DLD1 (cell line): ENCODE measurements at regions not wholly inside any gene's neighbourhood (a gene's known extent, or its start where the extent isn't known, plus 50 kb on each side); places are given as distances from the start of the nearest gene placed in this dataset.

Source experiments
- in situ Hi-C: cut with HindIII; loops from 2 replicates; pipeline ENCODE4 v1.10.0; 2017; ENCODE audit warnings: low sequenced_read_pairs

DNA sequence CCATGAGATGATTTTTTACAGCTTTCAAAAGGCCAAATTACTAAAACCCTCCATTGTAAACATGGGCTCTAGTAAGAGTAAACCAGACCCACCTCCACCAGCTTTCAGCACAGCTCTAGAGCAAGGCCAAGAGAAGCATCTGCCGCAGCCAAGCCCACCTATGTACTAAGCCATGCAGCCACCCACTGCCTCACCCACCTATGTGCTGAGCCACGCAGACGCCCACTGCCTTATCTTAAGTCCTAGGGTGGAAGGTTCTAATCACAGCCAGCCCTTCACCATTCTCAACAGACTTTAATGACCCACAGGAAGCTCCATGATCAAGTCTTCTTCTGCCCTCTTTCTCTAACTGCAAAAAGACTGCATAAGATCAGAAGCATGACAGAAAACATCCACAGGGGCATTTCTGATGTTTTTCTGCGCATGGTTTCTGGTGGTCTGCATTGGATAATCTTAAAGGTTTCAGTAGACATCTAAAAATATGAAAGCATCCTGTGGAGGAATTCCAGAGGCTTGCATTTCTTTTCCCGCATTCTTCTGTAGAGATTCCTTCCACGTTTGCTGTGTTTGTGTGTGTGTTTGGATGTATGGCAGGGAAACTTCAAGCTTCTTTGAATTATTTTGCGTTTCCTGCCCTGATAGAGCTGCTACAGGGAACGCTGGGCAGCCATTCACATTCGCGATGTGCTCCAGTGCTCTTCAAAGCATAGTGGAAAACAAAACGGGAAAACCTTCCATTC, 286.1 kb upstream of the KLF6 start:
- in situ Hi-C loops: no loop called here

- in situ Hi-C loops: no loop called here
Observed at GRCh38 chr10:4070184-4070583, 285.2 kb upstream of the KLF6 start.

DNA sequence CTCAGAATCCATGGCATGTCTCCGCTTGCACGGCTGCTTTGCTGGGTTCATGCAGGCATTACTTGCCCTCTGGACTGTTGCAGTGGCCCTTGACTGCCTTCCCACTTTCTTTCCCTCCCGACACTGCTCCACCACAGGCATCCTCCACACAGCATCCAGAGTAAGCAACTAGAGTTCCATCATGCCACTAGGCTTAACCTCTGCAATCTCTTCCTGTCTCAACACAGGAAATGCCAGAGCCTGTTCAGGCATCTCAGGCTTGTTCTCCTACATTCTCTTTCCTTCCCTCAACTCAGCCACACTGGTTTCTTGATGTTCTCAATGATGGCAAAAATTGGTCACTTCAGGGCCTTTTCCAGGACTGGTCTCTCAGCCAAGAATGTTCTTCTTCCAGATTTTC, 284.5 kb upstream of the KLF6 start:
- in situ Hi-C loops: no loop called here

DNA sequence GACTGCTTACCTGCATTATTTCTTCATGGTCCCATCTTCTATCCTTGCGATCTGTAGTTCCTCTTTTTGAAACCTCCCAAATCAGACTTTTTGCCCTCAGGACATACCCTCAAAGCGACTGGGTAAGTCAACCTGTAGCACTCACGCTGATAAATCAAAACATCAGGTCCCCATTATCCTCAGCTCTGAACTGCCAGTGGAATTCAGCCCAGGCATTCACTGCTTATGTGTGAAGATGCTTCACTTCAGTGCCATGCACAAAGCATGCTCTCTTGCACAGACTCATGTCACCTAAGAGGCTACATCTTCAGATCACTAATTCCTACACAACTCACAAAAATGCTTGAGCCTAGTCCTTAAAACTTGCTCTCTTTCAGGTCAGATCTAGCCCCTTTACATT, 283.6 kb upstream of the KLF6 start:
- in situ Hi-C loops: no loop called here

DNA sequence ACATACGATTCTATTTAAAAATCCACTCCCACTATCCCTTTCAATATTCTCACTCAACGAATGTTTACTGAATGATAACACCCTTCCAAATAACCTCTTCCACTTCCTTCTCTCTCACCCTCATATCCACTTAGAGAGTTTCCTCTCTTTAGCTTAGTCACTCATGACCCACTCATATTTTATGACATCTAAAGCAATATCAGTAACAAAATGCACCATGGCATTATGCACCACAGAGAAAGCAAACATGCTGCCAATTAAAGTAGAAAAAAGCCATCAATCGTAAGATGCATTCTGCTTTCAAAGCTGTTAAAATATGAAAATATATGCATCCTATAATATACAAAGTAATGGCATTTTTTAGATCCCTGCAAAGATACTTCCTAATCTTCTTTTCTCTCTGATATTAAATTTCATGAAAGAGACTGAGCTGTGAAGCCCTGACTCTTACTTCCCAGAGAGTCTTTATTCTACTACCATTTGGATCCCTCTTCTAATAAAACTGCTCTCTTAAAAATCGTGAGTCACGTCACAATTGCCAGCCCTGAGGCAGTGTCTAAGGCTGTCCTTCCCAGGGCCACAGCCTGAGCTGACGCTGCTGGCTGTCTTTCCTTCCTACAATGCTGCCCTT, 283.0 kb upstream of the KLF6 start:
- in situ Hi-C loops: no loop called here

DNA sequence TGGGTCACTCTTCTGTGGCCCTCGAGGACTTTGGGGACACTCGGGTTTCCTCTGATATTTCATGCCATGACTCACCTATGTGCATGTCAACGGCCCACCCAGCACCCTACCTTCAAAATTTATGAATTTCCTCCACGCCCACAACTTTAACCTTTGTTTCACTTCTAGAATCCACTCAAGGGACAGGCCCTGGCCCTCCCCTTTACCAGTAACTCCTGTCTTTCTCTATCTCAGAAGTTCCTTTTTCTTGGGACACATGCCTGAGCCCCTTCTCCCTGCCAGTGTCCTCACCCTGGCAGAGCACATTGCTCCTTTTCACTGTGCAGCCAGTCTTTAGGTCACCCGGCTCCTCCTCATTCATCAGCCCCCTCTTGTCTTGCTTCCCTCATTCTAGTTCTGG, 282.5 kb upstream of the KLF6 start:
- in situ Hi-C loops: no loop called here

DNA sequence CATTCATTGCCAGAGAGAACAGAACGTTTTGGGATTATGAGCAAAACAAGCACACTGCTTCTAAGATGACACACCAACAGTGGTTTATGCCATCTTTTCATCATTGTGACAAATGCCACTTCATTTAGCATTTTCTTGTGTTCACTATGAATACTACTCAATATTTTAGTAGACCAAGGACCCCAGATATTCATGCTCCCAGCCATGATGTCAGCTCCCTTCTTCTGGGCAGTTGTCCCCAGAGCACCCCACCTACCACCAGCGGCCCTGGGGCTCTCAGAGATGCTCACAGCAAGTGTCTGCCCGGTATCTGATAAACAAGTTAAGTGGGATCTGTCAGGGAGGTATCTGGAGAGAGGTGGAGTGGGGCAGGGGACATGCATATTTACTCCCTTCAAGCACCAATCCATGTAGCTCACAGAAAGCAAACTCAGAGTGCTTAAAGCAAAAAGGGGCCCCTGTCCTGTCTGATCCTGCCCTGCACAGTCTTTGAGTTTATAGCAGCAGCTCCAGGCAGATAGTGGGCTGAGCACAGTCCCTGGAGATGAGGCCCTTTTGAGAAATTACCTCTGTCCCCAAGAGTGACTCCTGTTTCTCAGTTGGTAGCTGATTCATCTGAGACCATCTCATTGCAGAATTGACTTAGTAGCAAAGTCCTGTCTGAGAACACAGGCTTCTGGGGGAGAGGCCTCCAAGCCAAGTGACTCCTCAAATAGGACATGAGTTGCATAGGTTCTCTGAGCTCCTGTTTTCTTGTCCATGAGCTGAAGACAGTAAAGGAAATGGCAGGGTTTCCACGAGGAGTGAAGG, 281.8 kb upstream of the KLF6 start:
- in situ Hi-C loops: no loop called here

DNA sequence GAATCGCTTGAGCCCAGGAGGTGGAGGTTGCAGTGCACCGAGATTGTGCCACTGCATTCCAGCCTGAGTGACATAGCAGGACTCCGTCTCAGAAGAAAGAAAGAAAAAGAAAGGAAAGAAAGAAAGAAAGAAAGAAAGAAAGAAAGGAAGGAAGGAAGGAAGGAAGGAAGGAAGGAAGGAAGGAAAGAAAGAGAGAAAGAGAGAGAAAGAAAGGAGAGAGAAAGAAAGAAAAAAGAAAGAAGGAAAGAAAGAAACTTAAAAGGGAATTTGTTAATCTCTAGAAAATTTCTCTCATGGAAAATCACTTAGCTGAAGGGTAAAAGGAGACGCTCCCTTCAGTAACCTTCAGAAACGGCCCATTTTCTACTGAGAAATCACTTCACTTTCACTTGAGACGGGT, 279.5 kb upstream of the KLF6 start:
- in situ Hi-C loops: no loop called here

DNA sequence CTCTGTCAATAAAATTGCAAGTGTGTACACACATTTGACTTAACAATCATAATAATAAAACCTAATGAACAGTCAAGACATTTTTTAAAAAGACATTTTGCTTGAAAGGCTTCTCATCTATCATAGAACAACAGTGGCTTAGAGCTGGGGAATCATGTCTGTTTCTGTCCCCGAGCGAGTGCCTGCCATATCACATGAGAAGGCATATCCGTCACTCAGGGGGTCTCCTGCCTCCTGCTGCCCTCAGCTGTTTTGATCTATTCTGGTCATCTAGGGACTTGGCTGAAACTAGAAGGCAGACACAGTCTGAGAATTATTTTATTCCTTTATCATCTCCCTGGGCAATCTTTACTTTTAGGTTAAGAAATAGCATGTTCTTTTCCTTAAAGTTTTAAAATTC, 278.7 kb upstream of the KLF6 start:
- in situ Hi-C loops: no loop called here

GRCh38 chr10:4062751-4063150, 277.7 kb upstream of the KLF6 start:
- in situ Hi-C loops: no loop called here

DNA sequence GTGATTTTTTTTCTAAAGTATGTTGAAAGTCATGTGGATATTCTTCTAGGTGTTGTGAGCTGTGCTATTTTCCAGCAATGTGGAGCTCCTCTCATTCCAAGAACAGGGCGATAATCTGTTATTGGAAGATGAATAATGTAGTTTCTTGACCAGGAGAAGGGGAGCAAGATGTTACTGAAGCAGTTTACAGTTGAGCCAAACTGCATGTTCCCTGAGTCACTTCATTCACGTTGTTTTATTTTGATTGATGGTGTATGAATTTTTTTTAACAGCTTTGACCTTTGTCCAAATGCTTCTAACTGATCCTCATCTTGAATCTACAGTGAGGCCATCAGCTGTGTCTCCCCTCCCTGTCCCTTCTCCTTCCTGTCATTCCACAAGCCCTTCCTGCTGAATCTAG, 277.1 kb upstream of the KLF6 start:
- in situ Hi-C loops: no loop called here

- in situ Hi-C loops: no loop called here
Observed at GRCh38 chr10:4061441-4061951, 276.5 kb upstream of the KLF6 start.

GRCh38 chr10:4059471-4060138, 274.6 kb upstream of the KLF6 start:
- in situ Hi-C loops: no loop called here

GRCh38 chr10:4058514-4059029, 273.6 kb upstream of the KLF6 start:
- in situ Hi-C loops: no loop called here

GRCh38 chr10:4057725-4058513, 272.9 kb upstream of the KLF6 start:
- in situ Hi-C loops: no loop called here

- in situ Hi-C loops: no loop called here
Observed at GRCh38 chr10:4057021-4057420, 272.0 kb upstream of the KLF6 start.

GRCh38 chr10:4054656-4055435, 269.8 kb upstream of the KLF6 start:
- in situ Hi-C loops: no loop called here

DNA sequence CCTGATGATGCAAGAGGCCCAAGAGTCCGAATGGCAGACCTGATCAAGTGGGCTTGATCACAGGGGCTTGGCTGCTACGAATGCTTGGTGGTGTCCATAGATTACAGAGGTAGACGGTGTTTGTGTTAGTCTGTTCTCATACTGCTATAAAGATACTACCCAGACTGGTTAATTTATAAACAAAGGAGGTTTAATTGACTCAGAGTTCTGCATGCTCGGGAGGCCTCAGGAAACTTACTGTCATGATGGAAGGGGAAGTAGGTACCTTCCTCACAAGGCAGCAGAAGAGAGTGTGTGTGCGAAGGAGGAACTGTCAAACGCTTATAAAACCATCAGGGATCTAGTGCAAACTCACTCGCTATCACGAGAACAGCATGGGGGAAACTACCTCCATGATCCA, 268.9 kb upstream of the KLF6 start:
- in situ Hi-C loops: no loop called here

DNA sequence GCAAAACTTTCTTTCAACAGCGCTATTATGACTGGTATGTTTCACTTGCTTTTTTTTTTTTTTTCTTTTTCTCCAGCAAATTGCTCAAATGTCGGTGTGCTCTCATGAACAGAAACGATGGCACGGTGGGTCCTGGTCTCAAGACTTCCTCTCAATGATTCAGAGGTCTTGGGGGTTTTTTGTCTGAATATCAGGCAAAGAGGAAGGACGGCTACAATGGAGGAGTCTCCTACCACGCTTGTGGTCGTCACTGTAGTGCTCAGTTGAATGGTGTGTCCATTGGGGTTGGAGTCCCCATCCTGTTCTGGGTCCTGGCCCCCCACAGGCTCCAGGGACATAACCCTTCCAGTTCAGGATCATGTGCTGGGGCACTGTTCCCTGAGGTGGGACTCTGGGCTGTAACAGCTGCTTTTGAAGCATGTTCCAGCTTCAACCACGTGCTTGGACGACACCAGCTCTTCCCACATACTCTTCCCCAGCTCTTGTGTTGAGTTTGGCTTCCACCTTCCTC, 266.7 kb upstream of the KLF6 start:
- in situ Hi-C loops: no loop called here
